ENCODE measurements at regions not wholly inside any gene's neighbourhood (a gene's known extent, or its start where the extent isn't known, plus 50 kb on each side); places are given as distances from the start of the nearest gene placed in this dataset.

DNA sequence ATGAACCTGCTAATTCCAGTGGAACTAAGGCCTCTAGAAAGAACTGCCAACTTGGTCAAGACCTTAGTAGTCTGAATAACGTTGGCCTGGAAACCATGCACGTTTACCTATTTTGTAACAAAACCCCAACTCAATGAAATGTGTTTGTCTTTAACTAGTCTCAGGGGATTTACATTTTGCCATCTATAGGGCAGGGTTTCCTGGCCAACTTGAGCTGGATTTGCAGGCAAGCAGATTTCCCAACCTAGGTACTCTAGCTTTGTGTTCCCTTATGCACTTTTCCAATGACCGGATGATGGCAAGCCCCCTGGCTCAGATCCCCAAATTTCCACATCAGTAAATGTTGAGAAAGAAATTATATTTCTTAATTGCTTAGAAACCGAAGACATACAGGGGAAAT lies 114.5 kb downstream of the IRS2 start:
- WGBS, 2 experiments, result 90 to 91% methylated on average over 3 to 4 of the region's 4 CpGs
- Histone ChIP-seq H3K9me3 (ENCODE audit: control insufficient read depth, low read length) (no peaks in the 10 kb centered on the region), H3K4me1 (ENCODE audit: control insufficient read depth, insufficient read depth, low read length) (peaks cover 19% of the 10 kb centered on the region), H3K27ac (ENCODE audit: insufficient read depth, low read depth, low read length, poor library complexity, severe bottlenecking) (no peak overlapping the region), H3K36me3 (ENCODE audit: control insufficient read depth, insufficient read depth, low read length) (no peaks in the 10 kb centered on the region), H3K4me3 (ENCODE audit: insufficient read depth, low read depth, low read length) (no peak overlapping the region), H3K27me3 (ENCODE audit: control insufficient read depth, insufficient read depth, low read length, poor library complexity, severe bottlenecking) (no peaks in the 10 kb centered on the region)

DNA sequence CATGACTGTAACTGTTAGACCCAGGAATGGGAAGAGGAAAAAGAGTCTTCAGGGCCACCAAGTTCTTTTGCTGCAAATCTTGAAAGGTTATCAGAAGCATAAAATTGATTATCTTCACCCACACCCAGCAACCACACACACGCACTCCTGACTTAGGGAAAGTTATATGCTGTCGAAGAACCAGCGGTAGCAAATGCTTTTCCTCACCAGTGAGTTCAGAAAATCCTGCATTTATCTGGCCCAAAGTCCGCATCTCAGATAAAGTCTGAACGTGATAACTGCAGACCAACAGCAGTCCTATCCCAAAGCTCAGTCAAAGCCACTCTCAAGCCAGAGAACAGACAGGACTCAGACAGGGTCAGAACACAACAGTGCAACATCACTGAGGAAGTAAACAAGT lies 115.6 kb downstream of the IRS2 start:
- H3K27ac ChIP-seq (ENCODE audit: insufficient read depth, low read depth, low read length, poor library complexity, severe bottlenecking), result no peak overlapping the region
- no peaks in the 10 kb centered on the region for H3K27me3 ChIP-seq (ENCODE audit: control insufficient read depth, insufficient read depth, low read length, poor library complexity, severe bottlenecking)
- 95% methylated on average over 5 of the region's 5 CpGs for WGBS, 2 experiments
- H3K9me3 ChIP-seq (ENCODE audit: control insufficient read depth, low read length), result no peaks in the 10 kb centered on the region
- H3K4me3 ChIP-seq (ENCODE audit: insufficient read depth, low read depth, low read length), result no peak overlapping the region
- H3K4me1 ChIP-seq (ENCODE audit: control insufficient read depth, insufficient read depth, low read length), result peaks cover 23% of the 10 kb centered on the region
- no peaks in the 10 kb centered on the region for H3K36me3 ChIP-seq (ENCODE audit: control insufficient read depth, insufficient read depth, low read length)

DNA sequence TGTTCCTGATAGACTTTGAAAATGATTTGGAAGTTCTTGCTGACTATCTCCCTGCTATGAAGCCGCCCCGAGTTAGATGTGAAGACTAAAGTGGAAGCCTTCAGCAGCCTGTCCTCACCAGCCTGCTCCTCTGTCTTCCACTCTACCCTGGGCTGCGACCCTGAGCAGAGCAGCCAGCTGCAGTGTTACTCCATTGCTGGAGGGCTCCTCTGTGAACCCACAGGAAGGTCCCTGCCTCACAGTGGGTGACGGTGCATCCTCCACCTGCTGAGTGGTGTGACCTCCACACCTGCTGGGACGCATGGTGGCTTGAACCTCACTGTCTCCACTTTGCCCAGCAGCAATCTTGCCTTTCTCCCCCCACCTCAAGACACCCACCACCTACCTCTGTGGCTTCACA lies 116.4 kb downstream of the IRS2 start:
- WGBS, 2 experiments, result 90 to 92% methylated on average over 5 of the region's 5 CpGs
- Histone ChIP-seq H3K9me3 (ENCODE audit: control insufficient read depth, low read length) (no peaks in the 10 kb centered on the region), H3K36me3 (ENCODE audit: control insufficient read depth, insufficient read depth, low read length) (no peaks in the 10 kb centered on the region), H3K27me3 (ENCODE audit: control insufficient read depth, insufficient read depth, low read length, poor library complexity, severe bottlenecking) (no peaks in the 10 kb centered on the region), H3K4me1 (ENCODE audit: control insufficient read depth, insufficient read depth, low read length) (peaks cover 26% of the 10 kb centered on the region), H3K27ac (ENCODE audit: insufficient read depth, low read depth, low read length, poor library complexity, severe bottlenecking) (no peak overlapping the region), H3K4me3 (ENCODE audit: insufficient read depth, low read depth, low read length) (no peak overlapping the region)

DNA sequence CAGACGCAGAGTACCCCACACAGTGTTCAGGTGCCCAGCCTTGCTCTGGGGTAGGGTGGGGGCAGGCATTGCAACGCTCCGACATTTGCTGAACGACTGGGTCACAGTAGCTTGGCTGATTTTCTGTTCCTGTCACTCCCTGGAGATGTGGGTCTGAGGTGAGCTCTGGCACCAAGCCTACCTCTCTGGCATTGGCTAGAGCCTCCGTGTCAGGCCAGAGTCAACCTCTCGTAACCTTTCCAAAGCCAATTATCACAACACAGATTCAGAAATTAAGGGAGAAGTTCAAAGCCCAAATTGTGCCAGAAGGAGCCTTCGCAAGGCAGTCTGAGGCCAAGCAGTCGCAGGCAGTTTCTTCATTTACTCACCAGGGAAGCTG lies 117.2 kb downstream of the IRS2 start:
- H3K4me3 ChIP-seq (ENCODE audit: insufficient read depth, low read depth, low read length), result no peak overlapping the region
- no peaks in the 10 kb centered on the region for H3K36me3 ChIP-seq (ENCODE audit: control insufficient read depth, insufficient read depth, low read length)
- H3K27me3 ChIP-seq (ENCODE audit: control insufficient read depth, insufficient read depth, low read length, poor library complexity, severe bottlenecking), result no peaks in the 10 kb centered on the region
- no peaks in the 10 kb centered on the region for H3K9me3 ChIP-seq (ENCODE audit: control insufficient read depth, low read length)
- 63 to 64% methylated on average over 8 of the region's 8 CpGs for WGBS, 2 experiments
- peaks cover 26% of the 10 kb centered on the region for H3K4me1 ChIP-seq (ENCODE audit: control insufficient read depth, insufficient read depth, low read length)
- peak overlapping the region; percentile 50 for H3K27ac ChIP-seq (ENCODE audit: insufficient read depth, low read depth, low read length, poor library complexity, severe bottlenecking)

GRCh38 chr13:109668433-109669233 lies 117.8 kb downstream of the IRS2 start:
- Histone ChIP-seq H3K4me3 (ENCODE audit: insufficient read depth, low read depth, low read length) (no peak overlapping the region), H3K27ac (ENCODE audit: insufficient read depth, low read depth, low read length, poor library complexity, severe bottlenecking) (no peak overlapping the region), H3K27me3 (ENCODE audit: control insufficient read depth, insufficient read depth, low read length, poor library complexity, severe bottlenecking) (no peaks in the 10 kb centered on the region), H3K4me1 (ENCODE audit: control insufficient read depth, insufficient read depth, low read length) (peaks cover 26% of the 10 kb centered on the region), H3K9me3 (ENCODE audit: control insufficient read depth, low read length) (no peaks in the 10 kb centered on the region), H3K36me3 (ENCODE audit: control insufficient read depth, insufficient read depth, low read length) (no peaks in the 10 kb centered on the region)
- 73 to 75% methylated on average over 7 of the region's 7 CpGs for whole genome bisulfite sequencing, 2 experiments

GRCh38 chr13:109667807-109668291 lies 118.5 kb downstream of the IRS2 start:
- WGBS, 2 experiments, result 90 to 93% methylated on average over 9 of the region's 9 CpGs

GRCh38 chr13:109667056-109667455 lies 119.3 kb downstream of the IRS2 start:
- WGBS, 2 experiments, result 90 to 92% methylated on average over 13 of the region's 13 CpGs
- Histone ChIP-seq H3K36me3 (ENCODE audit: control insufficient read depth, insufficient read depth, low read length) (no peaks in the 10 kb centered on the region), H3K27ac (ENCODE audit: insufficient read depth, low read depth, low read length, poor library complexity, severe bottlenecking) (no peak overlapping the region)

More at GRCh38 chr13:109667807-109668291, 118.5 kb downstream of the IRS2 start:
- Histone ChIP-seq H3K27me3 (ENCODE audit: control insufficient read depth, insufficient read depth, low read length, poor library complexity, severe bottlenecking) (no peaks in the 10 kb centered on the region), H3K4me3 (ENCODE audit: insufficient read depth, low read depth, low read length) (no peak overlapping the region), H3K27ac (ENCODE audit: insufficient read depth, low read depth, low read length, poor library complexity, severe bottlenecking) (no peak overlapping the region), H3K4me1 (ENCODE audit: control insufficient read depth, insufficient read depth, low read length) (peaks cover 26% of the 10 kb centered on the region), H3K36me3 (ENCODE audit: control insufficient read depth, insufficient read depth, low read length) (no peaks in the 10 kb centered on the region), H3K9me3 (ENCODE audit: control insufficient read depth, low read length) (no peaks in the 10 kb centered on the region)

GRCh38 chr13:109666656-109667055 lies 119.7 kb downstream of the IRS2 start:
- H3K27ac ChIP-seq (ENCODE audit: insufficient read depth, low read depth, low read length, poor library complexity, severe bottlenecking), result no peak overlapping the region
- H3K4me1 ChIP-seq (ENCODE audit: control insufficient read depth, insufficient read depth, low read length), result peaks cover 26% of the 10 kb centered on the region
- H3K9me3 ChIP-seq (ENCODE audit: control insufficient read depth, low read length), result no peaks in the 10 kb centered on the region
- no peak overlapping the region for H3K4me3 ChIP-seq (ENCODE audit: insufficient read depth, low read depth, low read length)
- WGBS, 2 experiments, result 78 to 80% methylated on average over 8 of the region's 8 CpGs
- H3K27me3 ChIP-seq (ENCODE audit: control insufficient read depth, insufficient read depth, low read length, poor library complexity, severe bottlenecking), result no peaks in the 10 kb centered on the region
- H3K36me3 ChIP-seq (ENCODE audit: control insufficient read depth, insufficient read depth, low read length), result no peaks in the 10 kb centered on the region

More at GRCh38 chr13:109667056-109667455, 119.3 kb downstream of the IRS2 start:
- H3K27me3 ChIP-seq (ENCODE audit: control insufficient read depth, insufficient read depth, low read length, poor library complexity, severe bottlenecking), result no peaks in the 10 kb centered on the region
- no peaks in the 10 kb centered on the region for H3K9me3 ChIP-seq (ENCODE audit: control insufficient read depth, low read length)
- H3K4me1 ChIP-seq (ENCODE audit: control insufficient read depth, insufficient read depth, low read length), result peaks cover 26% of the 10 kb centered on the region
- no peak overlapping the region for H3K4me3 ChIP-seq (ENCODE audit: insufficient read depth, low read depth, low read length)

DNA sequence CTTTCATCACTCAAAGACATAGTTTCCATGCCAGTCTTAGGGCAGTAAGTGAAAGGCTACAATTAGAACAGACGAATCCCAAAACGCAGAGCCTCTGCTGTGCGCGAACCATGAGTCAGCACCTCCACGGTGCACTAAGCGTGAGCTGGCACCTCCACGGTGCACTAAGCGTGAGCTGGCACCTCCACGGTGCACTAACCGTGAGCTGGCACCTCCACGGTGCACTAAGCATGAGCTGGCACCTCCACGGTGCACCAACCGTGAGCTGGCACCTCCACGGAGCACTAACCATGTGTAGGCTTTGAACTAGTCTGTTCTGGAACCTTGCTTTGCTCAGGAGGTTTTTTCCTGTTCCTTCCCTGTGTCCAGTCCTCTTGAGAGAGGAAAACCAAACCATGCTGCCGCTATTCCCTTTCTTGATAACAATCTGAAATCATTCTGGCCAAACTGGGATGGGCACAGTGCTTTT lies 120.6 kb downstream of the IRS2 start:
- Histone ChIP-seq H3K4me3 (ENCODE audit: insufficient read depth, low read depth, low read length) (no peak overlapping the region), H3K4me1 (ENCODE audit: control insufficient read depth, insufficient read depth, low read length) (peaks cover 26% of the 10 kb centered on the region), H3K27ac (ENCODE audit: insufficient read depth, low read depth, low read length, poor library complexity, severe bottlenecking) (no peak overlapping the region), H3K27me3 (ENCODE audit: control insufficient read depth, insufficient read depth, low read length, poor library complexity, severe bottlenecking) (no peaks in the 10 kb centered on the region), H3K36me3 (ENCODE audit: control insufficient read depth, insufficient read depth, low read length) (no peaks in the 10 kb centered on the region), H3K9me3 (ENCODE audit: control insufficient read depth, low read length) (no peaks in the 10 kb centered on the region)
- WGBS, 2 experiments, result 94 to 95% methylated on average over 15 of the region's 15 CpGs

DNA sequence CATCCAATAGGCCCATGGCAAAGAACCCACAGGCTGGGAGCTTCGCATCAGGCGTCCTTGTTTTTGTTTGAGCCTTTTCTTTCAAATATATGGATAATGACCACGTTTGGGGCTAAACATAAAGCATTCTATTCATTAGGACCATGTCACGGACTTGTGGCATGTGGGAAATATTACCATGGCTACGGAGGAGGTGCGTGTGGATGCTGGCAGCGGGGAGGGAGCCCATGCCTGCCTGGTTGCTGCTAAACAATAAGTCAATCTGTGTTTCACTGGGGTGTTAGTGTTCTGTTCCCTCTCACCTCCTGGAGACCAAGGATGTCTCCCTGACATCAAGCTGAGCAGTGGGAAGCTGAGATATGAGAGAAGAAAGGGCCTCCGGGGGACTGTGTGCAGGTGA lies 121.1 kb downstream of the IRS2 start:
- 90 to 94% methylated on average over 8 of the region's 8 CpGs for WGBS, 2 experiments
- H3K27ac ChIP-seq (ENCODE audit: insufficient read depth, low read depth, low read length, poor library complexity, severe bottlenecking), result no peak overlapping the region
- no peaks in the 10 kb centered on the region for H3K9me3 ChIP-seq (ENCODE audit: control insufficient read depth, low read length)
- no peaks in the 10 kb centered on the region for H3K36me3 ChIP-seq (ENCODE audit: control insufficient read depth, insufficient read depth, low read length)
- H3K4me1 ChIP-seq (ENCODE audit: control insufficient read depth, insufficient read depth, low read length), result peaks cover 26% of the 10 kb centered on the region
- no peak overlapping the region for H3K4me3 ChIP-seq (ENCODE audit: insufficient read depth, low read depth, low read length)
- no peaks in the 10 kb centered on the region for H3K27me3 ChIP-seq (ENCODE audit: control insufficient read depth, insufficient read depth, low read length, poor library complexity, severe bottlenecking)

Data from ectodermal cell (in vitro differentiated cells).